ENCODE measurements at regions not wholly inside any gene's neighbourhood (a gene's known extent, or its start where the extent isn't known, plus 50 kb on each side); places are given as distances from the start of the nearest gene placed in this dataset.

DNA sequence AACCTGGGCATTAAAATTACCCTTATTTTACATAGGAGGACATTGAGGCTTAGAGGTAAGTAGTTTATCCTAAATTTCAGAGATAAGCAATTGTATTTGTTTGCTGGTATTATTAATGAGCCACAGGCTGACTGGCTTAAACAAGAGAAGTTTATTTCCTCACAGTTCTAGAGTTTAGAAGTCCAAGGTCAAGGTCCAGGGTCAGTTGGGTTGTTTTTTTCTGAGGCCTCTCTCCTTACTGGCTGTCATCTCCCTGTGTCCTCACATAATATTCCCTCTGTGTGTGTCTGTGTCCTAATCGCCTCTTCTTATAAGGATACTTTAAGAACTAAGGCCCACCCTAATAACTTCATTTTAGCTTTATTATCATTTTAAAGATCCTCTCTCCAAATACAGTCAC, 294.9 kb upstream of the ATP5MC3 start:
- TF ChIP-seq, protein P1, sequence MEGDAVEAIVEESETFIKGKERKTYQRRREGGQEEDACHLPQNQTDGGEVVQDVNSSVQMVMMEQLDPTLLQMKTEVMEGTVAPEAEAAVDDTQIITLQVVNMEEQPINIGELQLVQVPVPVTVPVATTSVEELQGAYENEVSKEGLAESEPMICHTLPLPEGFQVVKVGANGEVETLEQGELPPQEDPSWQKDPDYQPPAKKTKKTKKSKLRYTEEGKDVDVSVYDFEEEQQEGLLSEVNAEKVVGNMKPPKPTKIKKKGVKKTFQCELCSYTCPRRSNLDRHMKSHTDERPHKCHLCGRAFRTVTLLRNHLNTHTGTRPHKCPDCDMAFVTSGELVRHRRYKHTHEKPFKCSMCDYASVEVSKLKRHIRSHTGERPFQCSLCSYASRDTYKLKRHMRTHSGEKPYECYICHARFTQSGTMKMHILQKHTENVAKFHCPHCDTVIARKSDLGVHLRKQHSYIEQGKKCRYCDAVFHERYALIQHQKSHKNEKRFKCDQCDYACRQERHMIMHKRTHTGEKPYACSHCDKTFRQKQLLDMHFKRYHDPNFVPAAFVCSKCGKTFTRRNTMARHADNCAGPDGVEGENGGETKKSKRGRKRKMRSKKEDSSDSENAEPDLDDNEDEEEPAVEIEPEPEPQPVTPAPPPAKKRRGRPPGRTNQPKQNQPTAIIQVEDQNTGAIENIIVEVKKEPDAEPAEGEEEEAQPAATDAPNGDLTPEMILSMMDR (IDR thresholded peaks at IDR 0.05; ENCODE audit: insufficient read depth, low read length), result no peak
- TF ChIP-seq POLR2AphosphoS5 (IDR thresholded peaks at IDR 0.05; ENCODE audit: low read depth) (no peak), SPI1 (IDR thresholded peaks at IDR 0.05; ENCODE audit: borderline replicate concordance, low read depth) (no peak), GABPA (IDR thresholded peaks at IDR 0.05; ENCODE audit: low read depth) (no peak)
- TF ChIP-seq, protein P2, sequence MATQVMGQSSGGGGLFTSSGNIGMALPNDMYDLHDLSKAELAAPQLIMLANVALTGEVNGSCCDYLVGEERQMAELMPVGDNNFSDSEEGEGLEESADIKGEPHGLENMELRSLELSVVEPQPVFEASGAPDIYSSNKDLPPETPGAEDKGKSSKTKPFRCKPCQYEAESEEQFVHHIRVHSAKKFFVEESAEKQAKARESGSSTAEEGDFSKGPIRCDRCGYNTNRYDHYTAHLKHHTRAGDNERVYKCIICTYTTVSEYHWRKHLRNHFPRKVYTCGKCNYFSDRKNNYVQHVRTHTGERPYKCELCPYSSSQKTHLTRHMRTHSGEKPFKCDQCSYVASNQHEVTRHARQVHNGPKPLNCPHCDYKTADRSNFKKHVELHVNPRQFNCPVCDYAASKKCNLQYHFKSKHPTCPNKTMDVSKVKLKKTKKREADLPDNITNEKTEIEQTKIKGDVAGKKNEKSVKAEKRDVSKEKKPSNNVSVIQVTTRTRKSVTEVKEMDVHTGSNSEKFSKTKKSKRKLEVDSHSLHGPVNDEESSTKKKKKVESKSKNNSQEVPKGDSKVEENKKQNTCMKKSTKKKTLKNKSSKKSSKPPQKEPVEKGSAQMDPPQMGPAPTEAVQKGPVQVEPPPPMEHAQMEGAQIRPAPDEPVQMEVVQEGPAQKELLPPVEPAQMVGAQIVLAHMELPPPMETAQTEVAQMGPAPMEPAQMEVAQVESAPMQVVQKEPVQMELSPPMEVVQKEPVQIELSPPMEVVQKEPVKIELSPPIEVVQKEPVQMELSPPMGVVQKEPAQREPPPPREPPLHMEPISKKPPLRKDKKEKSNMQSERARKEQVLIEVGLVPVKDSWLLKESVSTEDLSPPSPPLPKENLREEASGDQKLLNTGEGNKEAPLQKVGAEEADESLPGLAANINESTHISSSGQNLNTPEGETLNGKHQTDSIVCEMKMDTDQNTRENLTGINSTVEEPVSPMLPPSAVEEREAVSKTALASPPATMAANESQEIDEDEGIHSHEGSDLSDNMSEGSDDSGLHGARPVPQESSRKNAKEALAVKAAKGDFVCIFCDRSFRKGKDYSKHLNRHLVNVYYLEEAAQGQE (IDR thresholded peaks at IDR 0.05; ENCODE audit: insufficient replicate concordance, low read depth), result no peak

All from HL-60 (cell line).